CD8-positive, alpha-beta memory T cell (primary cell): ENCODE measurements at regions not wholly inside any gene's neighbourhood (a gene's known extent, or its start where the extent isn't known, plus 50 kb on each side); places are given as distances from the start of the nearest gene placed in this dataset.
"Not testable (repeated sequence)": the region's sequence is repeated elsewhere in the genome, so short reads cannot be mapped to it uniquely, and the experiment has no call there.

Experiments
- CTCF ChIA-PET: fragments of 350-600 bp; sonication (Branson Sonifier 250); formaldehyde crosslinking; loops from one replicate; lab custom pipeline; 2021; ENCODE audit warnings: antibody characterized with exemption; lab: Charles Lee
- POLR2A ChIA-PET: fragments of 350-600 bp; sonication (Branson Sonifier 250); formaldehyde crosslinking; loops from one replicate; lab custom pipeline; 2021; ENCODE audit warnings: antibody characterized with exemption; lab: Charles Lee
- DNase-seq, 5 donors: peaks; one replicate each; pipeline versions ENCODE4 v3.0.0 to v3.0.0-alpha.2; 2020 to 2022; ENCODE audit warnings: mixed read lengths in 1 of 5
- H3K27ac ChIP-seq: one replicate; pipeline ENCODE4 v1.7.0; 2013; ENCODE audit warnings: low read depth, mild to moderate bottlenecking, low read length, moderate library complexity
- H3K27me3 ChIP-seq: 2 replicates; pipeline ENCODE4 v1.7.0; 2013; ENCODE audit warnings: low read length, mild to moderate bottlenecking; ENCODE audit not compliant: insufficient read depth, poor library complexity, severe bottlenecking
- H3K36me3 ChIP-seq: 2 replicates; pipeline ENCODE4 v1.7.0; 2013; ENCODE audit warnings: mild to moderate bottlenecking, low read length, moderate library complexity; ENCODE audit not compliant: insufficient read depth
- H3K4me1 ChIP-seq: 2 replicates; pipeline ENCODE4 v1.7.0; 2013; ENCODE audit warnings: mild to moderate bottlenecking, low read length, moderate library complexity; ENCODE audit not compliant: insufficient read depth
- H3K4me3 ChIP-seq: 2 replicates; pipeline ENCODE4 v1.7.0; 2013; ENCODE audit warnings: mild to moderate bottlenecking, low read length
- H3K9me3 ChIP-seq: 2 replicates; pipeline ENCODE4 v1.7.0; 2013; ENCODE audit warnings: mild to moderate bottlenecking, low read length
- H3K27ac Mint-ChIP-seq, 8 donors: one replicate each; pipeline ENCODE4 v1.8.0; 2020 to 2021; ENCODE audit warnings: mixed read lengths in 8 of 8, mild to moderate bottlenecking in 6 of 8, inconsistent platforms in 3 of 8, moderate library complexity in 3 of 8
- H3K27me3 Mint-ChIP-seq, 2 donors: one replicate each; pipeline ENCODE4 v1.8.0; 2020 to 2021; ENCODE audit warnings: mixed read lengths in 2 of 2, mild to moderate bottlenecking in 1 of 2, moderate library complexity in 1 of 2
- H3K36me3 Mint-ChIP-seq, 3 donors: one replicate each; pipeline ENCODE4 v1.8.0; 2020 to 2021; ENCODE audit warnings: mixed read lengths in 3 of 3, inconsistent platforms in 1 of 3, mild to moderate bottlenecking in 1 of 3
- H3K4me1 Mint-ChIP-seq, 3 donors: one replicate each; pipeline ENCODE4 v1.8.0; 2020 to 2021; ENCODE audit warnings: mixed read lengths in 3 of 3, inconsistent platforms in 1 of 3, mild to moderate bottlenecking in 1 of 3
- H3K4me3 Mint-ChIP-seq, 7 donors: one replicate each; pipeline ENCODE4 v1.8.0; 2020 to 2021; ENCODE audit warnings: mixed read lengths in 7 of 7, mild to moderate bottlenecking in 6 of 7, moderate library complexity in 4 of 7, inconsistent platforms in 2 of 7
- H3K9me3 Mint-ChIP-seq, 5 donors: one replicate each; pipeline ENCODE4 v1.8.0; 2020 to 2022; ENCODE audit warnings: mixed read lengths in 5 of 5, mild to moderate bottlenecking in 3 of 5, moderate library complexity in 2 of 5, inconsistent platforms in 1 of 5

DNA sequence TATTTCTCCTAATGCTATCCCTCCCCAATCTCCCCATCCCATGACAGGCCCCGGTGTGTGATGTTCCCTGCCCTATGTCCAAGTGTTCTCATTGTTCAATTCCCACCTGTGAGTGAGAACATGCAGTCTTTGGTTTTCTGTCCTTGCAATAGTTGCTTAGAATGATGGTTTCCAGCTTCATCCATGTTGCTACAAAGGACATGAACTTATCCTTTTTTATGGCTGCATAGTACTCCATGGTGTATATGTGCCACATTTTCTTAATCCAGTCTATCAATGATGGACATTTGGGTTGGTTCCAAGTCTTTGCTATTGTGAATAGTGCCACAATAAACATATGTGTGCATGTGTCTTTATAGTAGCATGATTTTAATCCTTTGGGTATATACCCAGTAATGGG, 51.3 kb upstream of the RIOK2 start:
- H3K27ac ChIP-seq, H3K27ac Mint-ChIP-seq, H3K4me3 Mint-ChIP-seq, H3K4me3 ChIP-seq, H3K27me3 ChIP-seq, H3K9me3 ChIP-seq, H3K36me3 Mint-ChIP-seq, CTCF ChIA-PET, POLR2A ChIA-PET, H3K4me1 Mint-ChIP-seq, DNase-seq, H3K4me1 ChIP-seq, H3K36me3 ChIP-seq: not testable (repeated sequence)
- Mint-ChIP-seq H3K27me3 (peaks cover 2 to 10% of the 10 kb centered on the region in 2 donors), H3K9me3 (peaks cover 5 to 14% (median 7%) of the 10 kb centered on the region in 5 donors)

DNA sequence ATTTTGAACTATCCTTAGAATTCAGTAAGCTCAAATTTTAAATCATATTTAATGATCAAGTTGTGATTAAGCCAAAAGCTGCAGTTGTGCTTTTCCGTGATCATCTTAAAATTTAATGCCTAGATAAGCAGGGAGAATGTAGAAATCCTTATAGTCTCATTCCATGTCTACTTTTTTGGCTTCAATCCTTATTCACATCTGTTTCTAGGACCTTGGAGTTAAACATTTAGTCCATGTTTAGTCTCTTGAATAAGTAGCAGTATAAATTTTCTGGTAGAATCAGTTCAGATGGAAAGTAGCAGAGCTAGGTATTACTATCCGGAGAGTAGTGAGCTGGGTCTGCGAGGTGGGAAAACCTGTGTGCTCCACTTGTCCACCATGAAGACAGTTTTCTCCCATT, 59.3 kb upstream of the RIOK2 start:
- Histone ChIP-seq H3K27ac (no peak overlapping the region), H3K27me3 (no peaks in the 10 kb centered on the region), H3K4me3 (no peak overlapping the region), H3K4me1 (no peaks in the 10 kb centered on the region), H3K36me3 (no peaks in the 10 kb centered on the region), H3K9me3 (no peaks in the 10 kb centered on the region)
- H3K36me3 Mint-ChIP-seq = no peaks in the 10 kb centered on the region
- no peak for DNase-seq
- CTCF ChIA-PET = no interaction called here
- H3K27ac Mint-ChIP-seq = no peak overlapping the region
- no peaks in the 10 kb centered on the region for H3K4me1 Mint-ChIP-seq
- POLR2A ChIA-PET = no interaction called here
- H3K9me3 Mint-ChIP-seq = peaks cover 0 to 6% (median 0%) of the 10 kb centered on the region in 5 donors
- peaks cover 2 to 11% of the 10 kb centered on the region in 2 donors for H3K27me3 Mint-ChIP-seq
- no peak overlapping the region for H3K4me3 Mint-ChIP-seq

DNA sequence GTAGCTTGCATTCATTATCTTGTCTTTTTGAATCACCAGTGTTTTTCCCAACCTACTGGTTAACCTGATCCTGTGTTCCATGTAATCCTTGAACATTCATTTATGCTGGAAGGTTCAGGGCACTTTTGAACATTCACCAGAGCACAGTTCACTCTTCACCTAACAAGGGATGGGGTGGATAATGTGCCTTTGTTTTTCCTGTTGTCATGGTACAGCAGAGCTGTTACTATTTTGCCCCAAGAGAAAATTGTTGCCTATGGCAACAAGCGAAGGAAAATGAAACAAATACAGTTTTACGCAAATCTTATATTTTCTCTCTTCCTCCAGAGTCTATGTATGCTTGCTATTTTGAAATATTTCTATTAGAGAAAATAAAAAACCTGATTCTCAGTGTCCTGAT, 60.3 kb upstream of the RIOK2 start:
- Histone ChIP-seq H3K4me1 (no peaks in the 10 kb centered on the region), H3K9me3 (no peaks in the 10 kb centered on the region), H3K27ac (no peak overlapping the region), H3K36me3 (no peaks in the 10 kb centered on the region), H3K27me3 (no peaks in the 10 kb centered on the region), H3K4me3 (no peak overlapping the region)
- DNase-seq = no peak
- no peak overlapping the region for H3K27ac Mint-ChIP-seq
- POLR2A ChIA-PET = no interaction called here
- no peak overlapping the region for H3K4me3 Mint-ChIP-seq
- H3K27me3 Mint-ChIP-seq = peaks cover 5 to 12% of the 10 kb centered on the region in 2 donors
- CTCF ChIA-PET = no interaction called here
- H3K36me3 Mint-ChIP-seq = no peaks in the 10 kb centered on the region
- no peaks in the 10 kb centered on the region for H3K4me1 Mint-ChIP-seq
- peaks cover 0 to 5% (median 0%) of the 10 kb centered on the region in 5 donors for H3K9me3 Mint-ChIP-seq

DNA sequence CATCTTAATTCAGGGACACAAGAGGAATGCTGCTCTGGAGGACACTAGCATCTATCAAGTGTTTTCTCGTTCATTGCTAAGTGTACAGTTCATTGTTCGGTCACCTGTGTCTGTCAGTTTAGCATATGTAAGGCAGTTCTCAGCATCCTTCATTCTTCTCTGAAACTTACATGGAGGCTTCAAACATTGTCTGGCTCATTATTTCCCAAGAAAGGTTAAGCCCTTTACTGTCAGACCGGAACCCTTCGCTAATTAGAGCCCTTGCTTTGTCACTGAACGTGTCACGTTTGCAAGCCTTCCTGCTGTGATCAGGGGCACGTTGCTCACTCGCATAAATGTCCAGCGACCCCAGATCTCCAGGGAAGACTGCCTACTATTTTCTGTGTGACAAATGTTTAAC, 62.3 kb upstream of the RIOK2 start:
- Histone ChIP-seq H3K27ac (no peak overlapping the region), H3K9me3 (no peaks in the 10 kb centered on the region), H3K36me3 (no peaks in the 10 kb centered on the region), H3K27me3 (no peaks in the 10 kb centered on the region), H3K4me1 (no peaks in the 10 kb centered on the region), H3K4me3 (no peak overlapping the region)
- DNase-seq = no peak
- Mint-ChIP-seq H3K36me3 (no peaks in the 10 kb centered on the region), H3K27me3 (peaks cover 10 to 15% of the 10 kb centered on the region in 2 donors), H3K4me1 (no peaks in the 10 kb centered on the region), H3K9me3 (peaks cover 0 to 10% (median 4%) of the 10 kb centered on the region in 5 donors), H3K4me3 (no peak overlapping the region), H3K27ac (no peak overlapping the region)
- ChIA-PET CTCF (no interaction called here), POLR2A (no interaction called here)

DNA sequence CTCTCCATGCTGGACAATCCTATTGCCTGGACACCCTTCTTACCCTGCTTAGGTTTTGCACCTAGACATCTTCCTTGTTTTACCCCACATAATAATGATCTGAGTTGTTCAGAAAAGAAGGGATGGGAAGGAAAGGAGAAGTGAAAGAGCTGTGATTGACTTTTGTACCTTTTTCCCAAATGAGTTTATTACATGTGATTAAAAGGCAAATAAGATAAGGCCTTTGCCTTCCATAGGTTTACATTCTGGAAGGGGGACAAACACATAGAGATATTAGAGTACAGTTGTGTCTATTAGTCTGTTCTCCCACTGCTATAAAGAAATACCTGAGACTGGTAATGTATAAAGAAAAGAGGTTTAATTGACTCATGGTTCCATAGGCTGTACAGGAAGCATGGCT, 67.1 kb upstream of the RIOK2 start:
- Histone ChIP-seq H3K9me3 (no peaks in the 10 kb centered on the region), H3K27me3 (no peaks in the 10 kb centered on the region), H3K27ac (no peak overlapping the region), H3K4me1 (no peaks in the 10 kb centered on the region), H3K36me3 (no peaks in the 10 kb centered on the region), H3K4me3 (no peak overlapping the region)
- H3K27ac Mint-ChIP-seq = no peak overlapping the region
- ChIA-PET CTCF (no interaction called here), POLR2A (no interaction called here)
- peaks cover 4 to 16% (median 10%) of the 10 kb centered on the region in 5 donors for H3K9me3 Mint-ChIP-seq
- H3K4me1 Mint-ChIP-seq = no peaks in the 10 kb centered on the region
- peaks cover 3 to 12% of the 10 kb centered on the region in 2 donors for H3K27me3 Mint-ChIP-seq
- H3K36me3 Mint-ChIP-seq = no peaks in the 10 kb centered on the region
- no peak overlapping the region for H3K4me3 Mint-ChIP-seq
- no peak for DNase-seq

DNA sequence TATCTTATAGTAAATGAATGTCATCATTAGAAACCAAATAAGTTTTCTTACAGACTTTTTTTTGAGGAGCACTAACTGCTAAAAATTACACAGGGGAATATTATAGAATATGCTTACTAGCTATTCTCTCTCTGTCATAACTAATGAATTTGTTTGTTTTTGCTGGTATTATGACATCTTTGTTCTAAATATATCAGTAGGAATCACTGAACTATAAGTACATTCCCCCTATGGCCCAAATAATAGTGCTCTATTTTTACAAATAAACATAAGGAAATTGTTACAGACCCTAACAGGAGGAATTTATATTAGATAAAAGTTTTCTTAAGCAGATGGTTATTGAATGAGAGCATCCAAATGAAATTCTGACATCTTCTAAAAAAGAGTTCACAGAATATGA, 83.0 kb upstream of the RIOK2 start:
- peaks cover 0 to 2% of the 10 kb centered on the region in 2 donors for H3K27me3 Mint-ChIP-seq
- no peak overlapping the region for H3K27ac ChIP-seq
- H3K4me1 ChIP-seq = no peaks in the 10 kb centered on the region
- H3K27me3 ChIP-seq = no peaks in the 10 kb centered on the region
- no peak overlapping the region for H3K4me3 ChIP-seq
- no peaks in the 10 kb centered on the region for H3K36me3 ChIP-seq
- no peak overlapping the region for H3K27ac Mint-ChIP-seq
- POLR2A ChIA-PET = no interaction called here
- H3K36me3 Mint-ChIP-seq = no peaks in the 10 kb centered on the region
- H3K4me1 Mint-ChIP-seq = no peaks in the 10 kb centered on the region
- CTCF ChIA-PET = no interaction called here
- no peak overlapping the region for H3K4me3 Mint-ChIP-seq
- no peak for DNase-seq
- H3K9me3 Mint-ChIP-seq = peaks cover 2 to 16% (median 8%) of the 10 kb centered on the region in 5 donors
- no peaks in the 10 kb centered on the region for H3K9me3 ChIP-seq

DNA sequence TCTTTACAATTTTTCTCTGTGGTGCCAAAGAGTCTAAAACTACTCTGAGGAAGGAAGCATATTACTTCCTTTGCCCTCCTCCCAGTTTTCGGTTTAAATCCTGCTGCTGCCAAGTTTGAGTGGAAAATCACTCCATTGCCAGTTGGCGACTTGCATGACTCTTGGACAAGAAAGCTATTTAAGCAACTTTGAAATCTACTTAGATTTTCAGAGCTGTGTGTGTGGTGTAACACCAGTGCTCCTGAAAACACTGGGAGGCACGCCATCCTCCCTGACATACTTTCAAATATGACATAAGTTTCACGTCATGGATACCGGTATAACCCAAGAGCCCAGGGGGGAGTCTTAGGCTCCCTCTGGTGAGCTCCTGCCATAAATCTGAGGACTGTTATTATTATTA, 83.5 kb upstream of the RIOK2 start:
- H3K27ac ChIP-seq = no peak overlapping the region
- no peaks in the 10 kb centered on the region for H3K4me1 ChIP-seq
- H3K27ac Mint-ChIP-seq = no peak overlapping the region
- H3K27me3 Mint-ChIP-seq = peaks cover 0 to 2% of the 10 kb centered on the region in 2 donors
- no peaks in the 10 kb centered on the region for H3K36me3 ChIP-seq
- ChIA-PET POLR2A (no interaction called here), CTCF (no interaction called here)
- H3K27me3 ChIP-seq = no peaks in the 10 kb centered on the region
- DNase-seq = no peak
- H3K9me3 Mint-ChIP-seq = peaks cover 3 to 20% (median 13%) of the 10 kb centered on the region in 5 donors
- H3K9me3 ChIP-seq = no peaks in the 10 kb centered on the region
- H3K4me1 Mint-ChIP-seq = no peaks in the 10 kb centered on the region
- no peak overlapping the region for H3K4me3 Mint-ChIP-seq
- no peaks in the 10 kb centered on the region for H3K36me3 Mint-ChIP-seq
- no peak overlapping the region for H3K4me3 ChIP-seq

DNA sequence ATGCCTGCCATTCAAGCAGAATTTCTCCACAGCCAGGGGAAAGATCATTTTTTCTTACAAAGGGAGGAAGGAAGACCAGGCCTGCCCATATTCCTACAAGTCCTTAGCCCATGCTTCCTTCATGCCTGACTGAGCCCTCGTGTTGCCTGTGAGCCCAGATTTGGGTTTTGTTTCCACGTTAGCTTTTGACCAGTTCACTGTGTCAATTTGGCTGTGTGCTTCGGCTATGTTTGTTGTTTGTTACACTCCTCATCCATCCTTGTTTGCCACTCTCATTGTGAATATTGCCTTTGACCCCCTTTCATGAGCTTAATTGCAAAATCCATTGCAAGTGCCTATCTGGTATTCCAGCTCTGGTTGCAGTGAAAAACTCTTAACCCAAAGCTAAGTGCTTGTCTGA, 84.7 kb upstream of the RIOK2 start:
- no peaks in the 10 kb centered on the region for H3K36me3 Mint-ChIP-seq
- Histone ChIP-seq H3K4me1 (no peaks in the 10 kb centered on the region), H3K27me3 (no peaks in the 10 kb centered on the region), H3K27ac (no peak overlapping the region), H3K9me3 (peaks cover under 1% of the 10 kb centered on the region), H3K4me3 (no peak overlapping the region), H3K36me3 (no peaks in the 10 kb centered on the region)
- peaks cover 9 to 25% (median 15%) of the 10 kb centered on the region in 5 donors for H3K9me3 Mint-ChIP-seq
- POLR2A ChIA-PET = no interaction called here
- H3K4me1 Mint-ChIP-seq = no peaks in the 10 kb centered on the region
- no peak for DNase-seq
- CTCF ChIA-PET = no interaction called here
- H3K4me3 Mint-ChIP-seq = no peak overlapping the region
- H3K27ac Mint-ChIP-seq = no peak overlapping the region
- peaks cover 0 to 2% of the 10 kb centered on the region in 2 donors for H3K27me3 Mint-ChIP-seq
